GM04504 (cell line): ENCODE measurements at regions not wholly inside any gene's neighbourhood (a gene's known extent, or its start where the extent isn't known, plus 50 kb on each side); places are given as distances from the start of the nearest gene placed in this dataset.

Experiments
- DNase-seq: peaks from one replicate; pipeline ENCODE4 v3.0.0-alpha.2; 2012; ENCODE audit warnings: low read depth

DNA sequence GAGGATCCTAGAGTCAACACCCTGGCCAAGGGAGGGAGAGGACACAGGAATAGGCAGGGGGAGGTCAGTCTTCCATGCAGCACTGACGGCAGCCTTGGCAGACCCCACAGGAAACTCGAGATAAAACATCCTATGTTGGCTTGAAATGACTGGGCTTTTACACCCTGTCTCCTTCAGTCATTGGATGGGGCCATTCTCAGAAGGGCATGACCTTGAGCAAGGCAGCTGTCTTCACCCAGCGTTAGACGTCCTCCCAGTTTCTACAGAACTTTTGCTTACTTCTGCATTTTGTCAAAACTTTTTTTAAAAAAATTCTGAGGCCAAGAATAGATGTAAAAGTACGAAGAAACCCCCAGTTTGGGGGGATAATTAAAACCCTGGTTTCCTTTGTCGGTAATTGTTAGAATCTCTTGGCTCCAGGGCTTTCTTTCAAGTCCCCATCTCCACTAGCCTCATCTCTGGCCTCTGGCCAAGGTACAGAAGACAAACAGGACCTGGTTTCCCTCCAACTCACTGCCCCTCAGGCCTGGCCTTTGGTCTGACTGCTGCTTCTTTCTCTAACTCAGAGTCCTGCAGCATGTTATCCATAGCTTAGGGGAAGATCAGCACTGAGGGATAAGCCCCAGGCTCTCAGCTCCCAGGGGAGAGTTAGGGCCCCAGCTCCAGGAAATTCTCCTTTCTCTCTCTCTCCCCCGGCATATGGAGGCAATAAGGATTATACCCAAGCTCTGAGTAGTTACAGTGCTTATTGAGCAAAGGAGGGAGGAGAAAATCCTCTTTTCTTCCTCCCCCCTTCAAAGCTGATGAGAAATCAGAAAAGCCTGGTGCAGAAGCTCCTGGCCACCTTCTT, 51.6 kb upstream of the KCND3 start:
- DNase-seq, result no peak

DNA sequence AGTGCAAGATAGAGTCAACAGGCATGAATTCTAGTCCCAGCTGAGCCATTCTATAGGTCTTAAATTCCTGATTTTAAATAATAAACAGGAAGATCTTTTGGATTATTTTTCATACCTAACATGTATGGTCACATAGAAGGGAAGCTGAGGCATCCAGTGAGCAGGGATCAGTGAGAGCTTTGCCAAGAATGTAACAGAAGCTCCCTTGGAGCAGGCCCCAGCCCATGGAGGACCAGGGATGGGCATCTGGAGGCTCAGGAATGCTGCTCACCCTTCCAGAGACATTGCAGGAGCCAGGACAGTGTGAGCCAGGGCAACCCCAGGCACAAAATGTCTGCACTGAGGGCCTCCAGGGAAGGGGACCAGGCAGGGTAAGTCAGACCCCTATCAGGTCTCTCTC, 54.4 kb upstream of the KCND3 start:
- no peak for DNase-seq

- no peak for DNase-seq
These were observed 55.3 kb upstream of the KCND3 start for GRCh38 chr1:112044745-112045144.

DNA sequence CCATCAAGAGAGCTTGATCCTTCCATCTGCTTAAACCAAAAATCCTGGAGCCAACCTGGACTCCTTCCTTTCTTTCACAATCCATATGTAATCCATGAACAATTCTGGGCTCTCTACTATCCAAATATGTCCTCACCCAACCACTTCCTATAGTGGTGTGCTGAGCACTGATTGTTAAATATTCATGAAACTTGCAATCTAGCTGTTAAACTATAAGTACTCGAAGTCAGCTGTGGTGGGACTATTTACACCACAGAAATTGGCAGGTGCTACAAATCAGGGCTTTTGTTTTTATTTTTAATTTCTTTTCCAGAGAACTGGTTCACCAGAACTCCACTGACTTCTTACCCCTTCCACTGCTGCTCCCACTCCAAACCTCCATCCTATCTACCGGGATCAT, 57.2 kb upstream of the KCND3 start:
- DNase-seq, result no peak

GRCh38 chr1:112048421-112048820, 59.0 kb upstream of the KCND3 start:
- no peak for DNase-seq

DNA sequence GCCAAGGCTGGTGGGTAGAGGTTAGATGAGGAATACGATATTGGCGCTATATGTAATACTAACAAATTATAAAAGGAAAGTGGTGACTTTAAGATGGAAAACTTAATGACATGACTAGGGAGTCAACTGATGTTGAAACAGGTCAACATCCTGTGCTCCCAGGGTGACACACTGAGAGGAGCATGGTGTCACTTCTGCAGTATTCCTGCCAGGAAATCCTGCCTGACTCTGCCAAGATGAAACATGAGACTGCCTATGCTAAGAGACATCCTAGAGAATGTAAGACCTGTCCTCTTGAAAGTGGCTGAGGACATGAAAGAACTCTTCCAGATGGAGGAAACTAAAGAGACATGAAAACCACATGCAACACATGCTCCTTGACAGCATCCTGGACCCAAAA, 65.0 kb upstream of the KCND3 start:
- no peak for DNase-seq

DNA sequence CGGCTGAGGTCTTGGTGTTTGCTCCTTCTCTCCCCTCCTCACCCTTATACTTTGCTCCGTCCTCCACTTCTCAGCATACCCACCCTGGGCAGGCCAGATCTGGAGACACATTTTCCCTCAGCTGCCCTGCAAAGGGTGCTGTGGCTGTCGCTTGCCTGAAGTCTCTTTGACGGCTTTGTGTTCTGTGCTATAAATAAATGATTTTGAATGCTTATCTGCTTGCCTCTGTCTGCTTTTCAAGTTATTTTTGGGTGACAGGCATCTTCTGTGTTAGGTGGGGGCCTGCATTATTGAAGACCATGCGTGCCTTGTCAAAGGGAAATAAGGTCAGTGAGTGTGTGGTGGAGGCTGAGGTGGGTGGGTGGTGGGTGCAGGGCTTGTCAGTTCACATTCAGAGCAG, 66.9 kb upstream of the KCND3 start:
- DNase-seq, result no peak

DNA sequence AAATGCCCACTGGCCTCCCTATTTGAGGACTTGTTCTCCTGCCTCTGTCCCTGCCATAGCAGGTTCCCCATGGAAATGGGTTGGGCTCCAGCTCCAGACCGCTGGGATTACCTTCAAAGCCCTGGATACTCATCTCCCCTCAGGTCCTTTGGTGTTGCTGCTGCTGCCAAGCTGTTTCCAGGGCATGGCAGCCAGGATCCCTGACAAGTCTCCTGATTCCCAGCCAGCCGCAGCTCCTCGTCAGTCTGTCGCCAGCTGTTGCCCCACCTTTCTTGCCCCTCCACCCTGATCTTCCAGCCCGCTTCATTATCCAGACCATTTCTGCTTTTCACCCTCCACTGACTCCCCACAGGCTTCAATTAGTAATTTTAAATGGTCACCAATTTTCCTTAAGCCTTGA, 68.3 kb upstream of the KCND3 start:
- no peak for DNase-seq

- no peak for DNase-seq
These were observed 69.5 kb upstream of the KCND3 start for GRCh38 chr1:112058815-112059450.

GRCh38 chr1:112059679-112060078, 70.2 kb upstream of the KCND3 start:
- DNase-seq, result no peak

- DNase-seq, result no peak
These were observed 70.8 kb upstream of the KCND3 start for GRCh38 chr1:112060261-112060660.

DNA sequence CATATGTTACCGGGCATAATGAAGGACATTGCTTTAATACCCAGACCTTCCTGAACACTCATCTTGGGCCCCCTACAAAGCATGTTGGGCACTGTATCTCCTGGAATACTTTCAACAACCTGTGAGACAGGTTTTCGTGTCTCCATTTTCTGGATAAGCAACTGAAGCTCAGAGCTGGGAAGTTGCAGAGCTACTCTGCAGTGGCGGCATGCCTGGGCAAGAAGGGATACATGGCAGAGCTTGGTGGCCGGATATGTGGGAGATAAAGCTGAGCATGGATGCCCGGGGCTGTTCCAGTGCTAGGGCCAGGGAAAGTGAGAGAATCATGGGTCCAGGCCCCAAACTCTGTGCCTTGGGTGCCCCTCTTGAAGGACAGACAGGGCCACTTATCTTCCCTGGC, 71.6 kb upstream of the KCND3 start:
- no peak for DNase-seq

DNA sequence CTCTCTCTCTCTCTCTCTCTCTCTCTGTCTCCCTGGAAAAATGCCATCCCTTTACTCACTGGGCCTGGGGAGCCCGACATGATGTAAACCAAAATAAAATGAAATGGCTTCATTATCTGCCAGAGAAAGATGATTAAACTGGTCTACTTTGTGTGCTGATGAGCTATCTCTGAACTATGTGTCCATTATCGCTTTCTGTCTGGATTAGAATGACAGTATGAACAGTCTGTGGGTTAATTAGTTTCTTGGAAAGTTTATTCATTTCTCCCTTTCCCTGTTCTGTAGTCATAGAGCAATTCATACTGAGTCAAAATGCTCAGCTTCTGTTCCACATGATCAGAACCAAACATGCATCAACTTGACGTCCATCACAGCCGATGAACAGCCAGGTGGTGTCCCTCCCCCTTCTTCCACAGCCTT, 72.4 kb upstream of the KCND3 start:
- DNase-seq, result no peak

- DNase-seq, result no peak
These were observed 74.6 kb upstream of the KCND3 start for GRCh38 chr1:112063781-112064728.

DNA sequence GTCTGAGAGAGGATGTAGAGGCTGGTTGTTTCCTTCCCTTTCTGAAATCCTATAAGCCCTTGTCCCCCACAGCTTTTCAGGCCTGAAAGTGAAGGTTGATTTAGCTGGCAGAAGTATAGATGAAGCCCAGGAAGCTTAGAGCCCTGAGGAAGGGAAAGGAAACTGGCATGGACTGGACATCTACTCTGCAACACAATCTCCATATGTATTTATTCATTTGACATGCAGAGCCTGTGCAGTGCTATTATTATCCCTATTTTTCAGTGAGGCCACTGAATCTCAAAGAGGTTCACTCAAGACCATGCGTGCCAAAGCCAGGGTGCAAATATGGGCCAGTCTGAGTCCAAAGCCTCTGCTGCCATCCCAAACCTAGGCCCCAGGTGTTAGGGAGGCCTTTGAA, 78.5 kb upstream of the KCND3 start:
- no peak for DNase-seq

DNA sequence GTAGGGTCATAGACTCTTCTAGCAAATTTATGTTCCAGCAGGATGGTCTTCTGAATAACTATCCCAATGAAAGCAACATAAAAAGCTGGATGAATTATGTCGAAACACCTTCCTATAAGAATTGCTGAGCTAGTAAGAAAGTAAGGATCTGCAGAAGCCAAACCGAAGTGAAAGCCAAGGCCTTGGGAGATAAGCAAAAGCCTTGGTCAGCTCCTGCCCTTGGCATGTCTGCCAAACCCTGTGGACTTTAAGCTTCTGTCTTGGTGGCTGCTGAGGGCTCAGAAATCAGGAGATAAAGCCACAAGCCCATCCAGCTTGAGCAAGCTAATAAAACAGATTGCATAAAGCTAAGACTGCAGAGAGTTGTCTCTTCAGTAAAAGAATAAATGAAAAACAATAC, 81.2 kb upstream of the KCND3 start:
- no peak for DNase-seq

DNA sequence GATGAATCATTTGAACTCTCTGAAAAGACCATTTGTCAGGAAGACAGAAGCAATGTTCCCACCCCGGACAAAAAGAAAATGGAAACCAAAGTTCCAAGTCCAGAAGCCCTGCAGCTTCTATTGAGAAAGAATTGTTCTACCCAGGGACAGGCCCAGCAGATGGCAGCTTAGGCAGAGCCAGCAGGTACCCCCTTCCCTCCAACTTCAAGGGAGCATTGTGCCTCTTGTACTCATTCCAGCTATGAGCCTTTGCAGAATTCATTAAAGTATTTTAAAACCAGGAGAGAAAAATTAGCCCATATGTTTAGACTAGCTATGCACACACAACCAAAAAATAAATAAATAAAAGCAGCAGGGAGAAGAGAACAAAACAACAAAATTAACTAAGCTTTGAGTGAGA, 85.2 kb upstream of the KCND3 start:
- DNase-seq, result no peak

- no peak for DNase-seq
These were observed 86.1 kb upstream of the KCND3 start for GRCh38 chr1:112075566-112075965.

DNA sequence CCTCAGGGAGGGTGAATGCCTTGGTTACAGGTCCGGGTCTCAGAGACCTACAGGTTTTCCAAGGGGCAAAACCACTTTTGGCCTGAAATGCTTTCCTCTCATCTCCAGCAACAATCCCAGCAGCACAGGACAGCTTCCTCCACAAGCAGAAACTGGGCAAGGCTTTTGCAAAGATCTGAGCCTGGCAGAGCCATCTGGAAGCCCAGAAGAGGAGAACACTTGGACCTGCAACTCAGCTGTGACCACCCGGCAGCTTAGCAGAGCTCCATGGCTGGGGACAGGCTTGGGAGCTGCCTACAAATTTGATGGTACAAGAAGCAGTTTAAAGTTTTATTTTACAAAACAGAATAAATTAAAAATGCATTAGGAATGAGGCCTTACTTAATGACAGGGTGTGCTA, 90.0 kb upstream of the KCND3 start:
- DNase-seq, result no peak

- no peak for DNase-seq
These were observed 94.0 kb upstream of the KCND3 start for GRCh38 chr1:112083487-112083886.

- DNase-seq, result no peak
These were observed 103.3 kb upstream of the KCND3 start for GRCh38 chr1:112092656-112093371.

DNA sequence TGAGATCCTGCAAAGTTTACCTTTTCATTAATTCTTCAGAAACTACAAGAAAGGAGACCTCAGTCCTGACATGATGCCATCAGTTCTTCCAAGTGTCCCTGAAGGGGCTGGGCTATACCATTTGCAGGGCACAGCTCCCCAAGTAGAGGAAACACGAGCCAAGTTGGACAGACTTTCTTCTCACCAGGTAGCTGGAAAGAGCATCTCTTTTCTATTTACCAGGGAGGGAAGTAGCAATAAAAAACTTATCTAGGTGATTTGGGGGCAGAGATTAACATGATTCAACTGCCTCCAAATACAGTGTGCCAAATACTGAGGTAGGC, 103.9 kb upstream of the KCND3 start:
- no peak for DNase-seq
